Endodermal cell (in vitro differentiated cells): ENCODE measurements at regions not wholly inside any gene's neighbourhood (a gene's known extent, or its start where the extent isn't known, plus 50 kb on each side); places are given as distances from the start of the nearest gene placed in this dataset.

Experiments used
- DNase-seq: peaks from one replicate; pipeline ENCODE4 v3.0.0-alpha.2; 2017
- H3K27ac ChIP-seq: 2 replicates; pipeline ENCODE4 v1.5.1; 2013; ENCODE audit warnings: mild to moderate bottlenecking, low read depth, low read length, moderate library complexity
- H3K27me3 ChIP-seq: 2 replicates; pipeline ENCODE4 v1.6.1; 2013; ENCODE audit warnings: mild to moderate bottlenecking, low read length, moderate library complexity; ENCODE audit not compliant: insufficient read depth, control insufficient read depth, poor library complexity, severe bottlenecking
- H3K36me3 ChIP-seq: 2 replicates; pipeline ENCODE4 v1.7.0; 2013; ENCODE audit warnings: mild to moderate bottlenecking, low read length, moderate library complexity; ENCODE audit not compliant: control insufficient read depth, insufficient read depth
- H3K4me1 ChIP-seq: one replicate; pipeline ENCODE4 v1.7.0; 2013; ENCODE audit warnings: low read length; ENCODE audit not compliant: control insufficient read depth, insufficient read depth
- H3K4me3 ChIP-seq: 2 replicates; pipeline ENCODE4 v1.5.1; 2013; ENCODE audit warnings: mild to moderate bottlenecking, low read length, moderate library complexity
- H3K9ac ChIP-seq: 2 replicates; pipeline ENCODE4 v1.6.1; 2013; ENCODE audit warnings: mild to moderate bottlenecking, low read length, moderate library complexity; ENCODE audit not compliant: poor library complexity, severe bottlenecking; ENCODE audit errors: extremely low read depth
- H3K9me3 ChIP-seq: 2 replicates; pipeline ENCODE4 v1.6.1; 2013; ENCODE audit warnings: mild to moderate bottlenecking, low read length, moderate library complexity; ENCODE audit not compliant: control insufficient read depth
- H3K27ac Mint-ChIP-seq: 2 replicates; pipeline ENCODE4 v1.8.0; 2020; ENCODE audit warnings: mixed read lengths
- H3K27me3 Mint-ChIP-seq: 2 replicates; pipeline ENCODE4 v1.8.0; 2021; ENCODE audit warnings: mild to moderate bottlenecking, mixed read lengths; ENCODE audit not compliant: insufficient read depth
- H3K36me3 Mint-ChIP-seq: 2 replicates; pipeline ENCODE4 v1.8.0; 2020; ENCODE audit warnings: low read depth, mixed read lengths
- H3K4me1 Mint-ChIP-seq: 2 replicates; pipeline ENCODE4 v1.8.0; 2020; ENCODE audit warnings: mixed read lengths
- H3K4me3 Mint-ChIP-seq: 2 replicates; pipeline ENCODE4 v1.8.0; 2020; ENCODE audit warnings: mild to moderate bottlenecking, moderate library complexity, mixed read lengths
- H3K9me3 Mint-ChIP-seq: 2 replicates; pipeline ENCODE4 v1.8.0; 2020; ENCODE audit warnings: mild to moderate bottlenecking, mixed read lengths
- WGBS, 2 experiments: methylation state at CpG; one replicate each; pipeline versions ENCODE4 v1.1.5 to v1.1.7; 2013; ENCODE audit warnings: missing lambda C conversion rate in 2 of 2, mixed read lengths in 1 of 2; ENCODE audit not compliant: insufficient coverage in 1 of 2, insufficient read length in 1 of 2; 5-methylcytosine and 5-hydroxymethylcytosine counted together
- TF ChIP-seq, protein P1 (sequence below): fragments of 200-600 bp; sonication (generic); conservative IDR thresholded peaks from 2 replicates; pipeline ENCODE4 v1.5.0; 2021; ENCODE audit warnings: antibody characterized with exemption, mild to moderate bottlenecking

DNA sequence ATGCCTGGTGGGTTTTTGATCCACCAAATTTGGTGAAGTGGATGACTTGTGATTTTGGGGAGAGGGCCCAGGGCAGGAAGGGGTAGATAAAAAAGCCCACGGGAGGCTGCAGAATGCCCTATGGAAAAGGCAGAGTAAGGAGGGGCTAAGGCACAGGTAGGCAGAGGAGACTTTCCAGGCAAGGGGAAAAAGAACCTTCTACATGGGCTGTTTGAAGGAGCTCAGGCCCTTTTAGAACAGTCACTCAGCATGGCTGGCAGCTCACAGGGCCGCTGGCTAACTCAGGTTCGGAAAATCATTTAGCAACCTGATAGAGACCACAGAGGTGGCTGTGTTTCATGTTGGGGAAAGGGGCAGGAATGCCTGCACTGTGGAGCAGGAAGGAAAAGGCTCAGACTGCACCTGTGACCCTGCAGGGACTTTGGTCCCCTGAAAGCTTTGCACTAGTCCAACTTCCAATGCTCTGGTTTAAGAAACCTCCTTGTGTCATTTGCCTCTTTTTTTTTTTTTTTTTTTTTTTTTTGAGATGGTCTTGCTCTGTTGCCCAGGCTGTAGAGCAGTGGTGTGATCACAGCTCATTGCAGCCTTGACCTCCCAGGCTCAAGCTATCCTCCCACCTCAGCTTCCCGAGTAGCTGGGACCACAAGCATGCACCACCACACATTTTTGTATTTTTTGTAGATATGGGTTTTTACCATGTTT, 58.5 kb upstream of the ENAH start:
- Mint-ChIP-seq H3K27me3 (no peaks in the 10 kb centered on the region), H3K27ac (no peak overlapping the region), H3K4me1 (peaks cover 8% of the 10 kb centered on the region), H3K36me3 (no peaks in the 10 kb centered on the region), H3K9me3 (no peaks in the 10 kb centered on the region), H3K4me3 (no peak overlapping the region)
- Histone ChIP-seq H3K4me1 (no peaks in the 10 kb centered on the region), H3K27me3 (no peaks in the 10 kb centered on the region), H3K27ac (no peak overlapping the region), H3K9ac (no peak overlapping the region), H3K36me3 (no peaks in the 10 kb centered on the region), H3K9me3 (no peaks in the 10 kb centered on the region), H3K4me3 (no peak overlapping the region)
- DNase-seq, result peak; percentile 59
- TF ChIP-seq, protein P1, sequence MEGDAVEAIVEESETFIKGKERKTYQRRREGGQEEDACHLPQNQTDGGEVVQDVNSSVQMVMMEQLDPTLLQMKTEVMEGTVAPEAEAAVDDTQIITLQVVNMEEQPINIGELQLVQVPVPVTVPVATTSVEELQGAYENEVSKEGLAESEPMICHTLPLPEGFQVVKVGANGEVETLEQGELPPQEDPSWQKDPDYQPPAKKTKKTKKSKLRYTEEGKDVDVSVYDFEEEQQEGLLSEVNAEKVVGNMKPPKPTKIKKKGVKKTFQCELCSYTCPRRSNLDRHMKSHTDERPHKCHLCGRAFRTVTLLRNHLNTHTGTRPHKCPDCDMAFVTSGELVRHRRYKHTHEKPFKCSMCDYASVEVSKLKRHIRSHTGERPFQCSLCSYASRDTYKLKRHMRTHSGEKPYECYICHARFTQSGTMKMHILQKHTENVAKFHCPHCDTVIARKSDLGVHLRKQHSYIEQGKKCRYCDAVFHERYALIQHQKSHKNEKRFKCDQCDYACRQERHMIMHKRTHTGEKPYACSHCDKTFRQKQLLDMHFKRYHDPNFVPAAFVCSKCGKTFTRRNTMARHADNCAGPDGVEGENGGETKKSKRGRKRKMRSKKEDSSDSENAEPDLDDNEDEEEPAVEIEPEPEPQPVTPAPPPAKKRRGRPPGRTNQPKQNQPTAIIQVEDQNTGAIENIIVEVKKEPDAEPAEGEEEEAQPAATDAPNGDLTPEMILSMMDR, result no peak
- 65 to 73% methylated on average over 2 to 4 of the region's 4 CpGs for WGBS, 2 experiments

DNA sequence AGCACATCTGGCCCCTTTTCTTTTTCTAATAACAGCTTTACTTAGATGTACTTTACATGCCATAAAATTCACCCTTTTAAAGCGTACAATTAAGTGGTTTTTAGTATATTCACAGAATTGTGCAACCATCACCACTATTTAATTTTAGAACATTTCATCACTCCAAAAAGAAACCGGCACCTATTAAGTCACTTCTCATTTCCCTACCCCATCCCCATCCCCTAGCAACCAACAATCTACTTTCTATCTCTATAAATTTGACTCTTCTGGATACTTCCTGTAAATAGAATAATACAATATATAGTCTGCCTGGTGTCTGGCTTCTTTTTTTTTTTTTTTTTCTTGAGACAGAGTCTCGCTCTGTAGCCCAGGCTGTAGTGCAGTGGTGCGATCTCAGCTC, 59.5 kb upstream of the ENAH start:
- no peak for DNase-seq

DNA sequence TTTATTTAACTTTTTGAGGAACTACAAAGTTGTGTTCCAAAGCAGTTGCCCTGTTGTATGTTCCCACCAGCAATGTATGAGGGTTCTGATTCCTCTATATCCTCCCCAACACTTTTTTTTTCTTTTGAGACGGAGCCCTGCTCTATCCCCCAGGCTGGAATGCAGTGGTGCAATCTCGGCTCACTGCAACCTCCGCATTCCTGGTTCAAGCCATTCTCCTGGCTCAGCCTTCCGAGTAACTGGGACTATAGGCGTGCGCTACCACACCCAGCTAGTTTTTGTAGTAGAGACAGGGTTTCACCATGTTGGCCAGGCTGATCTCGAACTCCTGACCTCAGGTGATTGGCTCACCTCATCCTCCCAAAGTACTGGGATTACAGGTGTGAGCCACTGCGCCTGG, 60.4 kb upstream of the ENAH start:
- Histone ChIP-seq H3K9ac (no peak overlapping the region), H3K4me3 (no peak overlapping the region), H3K27me3 (no peaks in the 10 kb centered on the region), H3K36me3 (no peaks in the 10 kb centered on the region), H3K4me1 (no peaks in the 10 kb centered on the region), H3K27ac (no peak overlapping the region), H3K9me3 (no peaks in the 10 kb centered on the region)
- DNase-seq, result no peak
- H3K9me3 Mint-ChIP-seq, result no peaks in the 10 kb centered on the region
- 83 to 92% methylated on average over 6 to 8 of the region's 8 CpGs for WGBS, 2 experiments
- H3K4me3 Mint-ChIP-seq, result no peak overlapping the region
- H3K4me1 Mint-ChIP-seq, result peaks cover 8% of the 10 kb centered on the region
- H3K27me3 Mint-ChIP-seq, result no peaks in the 10 kb centered on the region
- H3K36me3 Mint-ChIP-seq, result no peaks in the 10 kb centered on the region
- no peak overlapping the region for H3K27ac Mint-ChIP-seq
- TF ChIP-seq, protein P1, result no peak

More for the DNA sequence above, 59.5 kb upstream of the ENAH start:
- H3K36me3 ChIP-seq, result no peaks in the 10 kb centered on the region
- Mint-ChIP-seq H3K4me1 (peaks cover 8% of the 10 kb centered on the region), H3K27me3 (no peaks in the 10 kb centered on the region), H3K9me3 (no peaks in the 10 kb centered on the region), H3K27ac (no peak overlapping the region), H3K4me3 (no peak overlapping the region), H3K36me3 (no peaks in the 10 kb centered on the region)
- H3K27ac ChIP-seq, result no peak overlapping the region
- H3K27me3 ChIP-seq, result no peaks in the 10 kb centered on the region
- 95 to 97% methylated on average over 2 to 4 of the region's 4 CpGs for WGBS, 2 experiments
- H3K9me3 ChIP-seq, result no peaks in the 10 kb centered on the region
- H3K4me3 ChIP-seq, result no peak overlapping the region
- H3K4me1 ChIP-seq, result no peaks in the 10 kb centered on the region
- no peak overlapping the region for H3K9ac ChIP-seq
- TF ChIP-seq, protein P1, result no peak
